GM13977 (cell line): ENCODE measurements at regions not wholly inside any gene's neighbourhood (a gene's known extent, or its start where the extent isn't known, plus 50 kb on each side); places are given as distances from the start of the nearest gene placed in this dataset.

Experiments
- DNase-seq: peaks from one replicate; pipeline ENCODE4 v3.0.0; 2012; ENCODE audit warnings: low spot score
- in situ Hi-C: fragments of 300-500 bp; cut with MboI; formaldehyde crosslinking; loops from one replicate; pipeline ENCODE4 v1.12.0; 2022; ENCODE audit warnings: low sequenced_read_pairs, low pct_unique_long_range_greater_than_20kb, mixed read lengths, inconsistent platforms; ENCODE audit not compliant: unreplicated experiment
- TF ChIP-seq, protein P1 (sequence below): IDR thresholded peaks from 2 replicates; pipeline ENCODE4 v1.5.1; 2012; ENCODE audit warnings: mild to moderate bottlenecking, control low read depth; ENCODE audit not compliant: insufficient read depth; ENCODE audit errors: extremely low read depth, missing control alignments

DNA sequence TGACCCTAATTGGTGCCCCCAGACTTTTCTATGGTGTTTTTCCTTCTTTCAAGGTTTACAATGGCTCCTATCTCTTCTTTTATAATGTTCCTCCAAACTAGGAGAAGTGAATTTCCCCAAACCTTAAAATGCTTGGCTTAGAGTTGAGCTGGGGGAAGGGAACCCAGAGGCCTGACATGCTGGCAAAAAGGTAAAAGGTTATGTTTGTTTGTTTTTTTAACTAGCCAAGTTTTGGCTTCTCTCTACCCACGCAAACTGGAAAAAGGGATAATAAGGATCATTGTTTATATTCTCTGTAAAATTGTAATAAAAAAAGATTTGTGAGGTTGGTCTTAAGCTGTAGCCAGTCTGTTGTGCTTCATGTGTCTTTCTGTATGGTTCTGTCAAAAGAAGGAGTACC, 477.0 kb downstream of the IPMK start:
- no peak for DNase-seq
- in situ Hi-C loops = no loop called here
- TF ChIP-seq, protein P1, sequence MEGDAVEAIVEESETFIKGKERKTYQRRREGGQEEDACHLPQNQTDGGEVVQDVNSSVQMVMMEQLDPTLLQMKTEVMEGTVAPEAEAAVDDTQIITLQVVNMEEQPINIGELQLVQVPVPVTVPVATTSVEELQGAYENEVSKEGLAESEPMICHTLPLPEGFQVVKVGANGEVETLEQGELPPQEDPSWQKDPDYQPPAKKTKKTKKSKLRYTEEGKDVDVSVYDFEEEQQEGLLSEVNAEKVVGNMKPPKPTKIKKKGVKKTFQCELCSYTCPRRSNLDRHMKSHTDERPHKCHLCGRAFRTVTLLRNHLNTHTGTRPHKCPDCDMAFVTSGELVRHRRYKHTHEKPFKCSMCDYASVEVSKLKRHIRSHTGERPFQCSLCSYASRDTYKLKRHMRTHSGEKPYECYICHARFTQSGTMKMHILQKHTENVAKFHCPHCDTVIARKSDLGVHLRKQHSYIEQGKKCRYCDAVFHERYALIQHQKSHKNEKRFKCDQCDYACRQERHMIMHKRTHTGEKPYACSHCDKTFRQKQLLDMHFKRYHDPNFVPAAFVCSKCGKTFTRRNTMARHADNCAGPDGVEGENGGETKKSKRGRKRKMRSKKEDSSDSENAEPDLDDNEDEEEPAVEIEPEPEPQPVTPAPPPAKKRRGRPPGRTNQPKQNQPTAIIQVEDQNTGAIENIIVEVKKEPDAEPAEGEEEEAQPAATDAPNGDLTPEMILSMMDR = no peak

DNA sequence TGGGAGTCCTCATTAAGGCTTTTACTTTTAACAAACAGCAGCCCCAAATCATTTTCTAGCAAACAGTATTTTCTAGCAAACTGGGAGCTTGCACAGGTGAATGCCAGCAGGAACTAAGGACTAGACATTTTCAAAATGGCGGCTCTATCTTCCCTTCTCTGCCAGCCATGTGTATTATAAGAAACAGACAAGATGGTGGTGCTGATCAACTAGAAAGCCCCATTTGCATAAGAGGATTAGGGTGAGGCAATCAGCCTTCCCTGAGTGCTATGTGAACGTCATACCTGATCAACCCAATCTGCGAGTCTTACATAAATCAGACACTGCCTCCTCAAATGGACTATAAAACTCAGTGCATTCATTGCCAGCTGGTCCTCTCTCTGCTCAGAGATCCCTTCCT, 479.6 kb downstream of the IPMK start:
- no peak for DNase-seq
- TF ChIP-seq, protein P1 = no peak
- in situ Hi-C loops = no loop called here

DNA sequence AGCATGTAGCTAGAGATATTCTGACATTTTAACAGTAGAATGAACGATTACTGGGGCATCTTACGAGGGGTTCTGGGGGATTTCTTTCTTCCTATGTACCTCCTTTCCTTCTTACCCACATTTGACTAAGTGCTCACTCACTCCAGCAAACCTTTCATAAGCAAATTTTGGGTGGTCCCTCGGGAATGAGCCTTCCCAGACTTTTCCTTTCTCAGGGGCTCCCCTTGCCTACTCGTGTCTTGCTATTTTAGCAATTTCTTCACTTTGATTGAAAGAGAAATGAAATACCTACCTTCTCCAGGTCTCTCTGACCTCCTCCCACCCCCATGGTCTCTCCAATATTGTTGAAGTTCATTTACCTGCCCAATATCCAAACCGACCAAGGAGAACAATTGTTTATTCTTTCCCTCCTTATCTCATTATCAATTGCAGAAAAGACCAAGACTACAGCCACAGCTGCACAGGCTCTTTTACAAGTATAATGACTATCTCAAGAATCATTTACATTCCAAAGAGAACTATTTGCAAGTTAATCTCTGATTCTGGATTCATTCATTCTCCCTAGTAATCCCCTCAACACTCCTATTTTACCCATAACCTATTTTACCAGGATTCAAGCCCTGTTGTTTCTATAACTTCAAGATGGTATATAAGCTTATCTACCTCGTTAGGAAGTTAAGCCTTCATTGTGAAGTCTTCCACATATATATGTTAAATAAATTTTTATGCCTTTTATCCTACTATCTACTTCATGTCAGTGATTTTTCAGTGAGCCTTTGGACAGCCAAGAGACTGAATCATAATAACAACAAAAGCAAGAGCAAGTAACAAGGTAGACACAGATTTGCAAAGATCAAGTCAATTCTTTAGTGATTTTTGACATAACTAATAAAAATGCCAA, 480.6 kb downstream of the IPMK start:
- in situ Hi-C loops = no loop called here

DNA sequence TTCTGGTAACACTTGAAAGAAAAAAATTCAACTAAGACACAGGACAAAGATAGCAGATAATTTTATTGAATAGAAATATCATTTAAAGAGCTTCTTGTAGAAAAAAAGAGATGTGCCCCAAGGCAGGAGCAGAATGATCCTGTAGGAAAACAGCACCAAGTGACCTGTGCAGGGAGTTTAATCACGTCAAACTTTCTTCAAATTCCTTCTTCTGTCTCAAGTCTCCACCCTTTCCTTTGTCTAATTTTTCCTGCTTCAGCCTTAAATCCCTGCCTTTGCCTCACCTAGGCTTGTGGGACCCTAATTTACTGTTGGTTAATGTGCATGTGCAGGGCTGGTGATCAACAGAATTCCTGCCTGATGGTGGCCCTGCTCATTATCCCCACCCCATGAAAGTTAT, 481.4 kb downstream of the IPMK start:
- TF ChIP-seq, protein P1 = no peak
- in situ Hi-C loops = no loop called here
- DNase-seq = no peak

More for the DNA sequence above, 480.6 kb downstream of the IPMK start:
- TF ChIP-seq, protein P1 = no peak
- no peak for DNase-seq

DNA sequence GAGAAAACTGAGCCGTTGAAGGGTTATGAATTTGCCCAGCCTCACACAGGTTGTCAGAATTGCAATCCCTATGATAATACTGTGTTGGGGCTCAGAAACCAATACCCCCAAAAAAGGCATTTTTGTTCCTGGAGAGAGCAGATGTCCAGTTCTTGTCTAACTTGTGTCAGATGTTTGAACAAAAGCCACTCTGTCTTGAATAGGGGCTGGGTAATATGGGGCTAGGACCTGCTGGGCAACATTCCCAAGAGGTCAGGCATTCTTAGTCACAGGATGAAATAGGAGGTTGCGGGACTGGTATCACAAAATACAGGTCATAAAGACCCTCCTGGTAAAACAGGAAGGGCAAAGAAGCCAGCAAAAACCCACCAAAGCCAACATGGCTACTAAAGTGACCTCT, 482.1 kb downstream of the IPMK start:
- in situ Hi-C loops = no loop called here
- TF ChIP-seq, protein P1 = no peak
- DNase-seq = no peak

DNA sequence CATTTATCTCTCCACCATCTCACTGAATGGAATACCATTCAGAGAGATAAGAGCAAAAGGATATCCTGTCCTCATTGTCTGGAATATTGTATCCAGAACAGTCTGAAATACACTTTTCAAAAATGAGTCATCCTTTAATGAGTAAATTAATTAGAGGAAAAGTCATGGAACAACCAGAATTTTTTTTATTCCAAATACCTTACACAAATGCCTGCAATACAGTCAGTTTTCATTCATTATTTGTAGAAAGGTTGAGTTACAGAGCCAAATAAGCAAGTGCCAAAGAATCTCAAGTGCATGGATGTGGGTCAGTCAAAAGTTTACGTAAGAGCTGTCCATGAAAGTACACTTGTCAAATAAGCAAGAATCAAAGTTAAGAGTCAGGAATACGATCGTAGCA, 482.6 kb downstream of the IPMK start:
- TF ChIP-seq, protein P1 = no peak
- no peak for DNase-seq
- in situ Hi-C loops = no loop called here
